ENCODE measurements at regions not wholly inside any gene's neighbourhood (a gene's known extent, or its start where the extent isn't known, plus 50 kb on each side); places are given as distances from the start of the nearest gene placed in this dataset.
"Not testable (repeated sequence)": the region's sequence is repeated elsewhere in the genome, so short reads cannot be mapped to it uniquely, and the experiment has no call there.

DNA sequence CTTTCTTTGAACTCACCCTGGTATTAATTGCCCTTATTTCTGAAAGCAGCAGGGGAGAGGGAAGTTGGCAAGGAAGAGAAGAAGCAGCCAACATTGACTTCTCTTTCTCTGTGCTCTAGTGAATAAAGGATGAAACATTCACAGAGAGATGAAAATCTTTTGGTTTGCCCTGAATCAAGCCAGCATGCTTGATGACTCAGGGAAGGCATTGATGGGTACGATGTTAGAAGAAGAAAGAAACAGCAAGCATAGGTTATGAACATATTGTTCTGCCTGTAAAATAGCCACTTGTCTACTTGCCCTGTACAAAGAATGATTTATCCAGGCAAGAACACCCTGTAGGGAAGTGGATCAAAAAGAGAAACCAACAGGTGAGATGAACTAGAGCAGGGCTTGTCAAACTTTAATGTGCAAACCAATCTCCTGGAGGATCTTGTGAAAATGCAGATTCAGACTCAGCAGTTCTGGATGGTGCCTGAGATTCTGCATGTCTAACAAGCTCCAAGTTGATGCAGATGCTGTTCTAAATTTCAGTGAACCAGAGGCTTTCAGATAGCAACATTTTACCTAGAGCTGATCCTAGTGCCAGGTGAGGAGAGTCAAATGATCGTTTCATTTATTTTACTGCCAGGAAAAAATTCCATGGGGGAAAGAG lies 586.6 kb upstream of the TLE4 start:
- intact Hi-C loops (cut with DNase I; ENCODE audit: low total_unique reads) = no loop called here
- H3K4me3 ChIP-seq (ENCODE audit: low read depth, poor library complexity, severe bottlenecking) = no peak overlapping the region
- DNase-seq (ENCODE audit: low spot score in 2 of 2) = no peak
- 66 to 75% methylated on average over 2 of the region's 2 CpGs for WGBS, 2 donors
- no peak for TF ChIP-seq POLR2A (IDR thresholded peaks at IDR 0.05)
- TF ChIP-seq, protein P1, sequence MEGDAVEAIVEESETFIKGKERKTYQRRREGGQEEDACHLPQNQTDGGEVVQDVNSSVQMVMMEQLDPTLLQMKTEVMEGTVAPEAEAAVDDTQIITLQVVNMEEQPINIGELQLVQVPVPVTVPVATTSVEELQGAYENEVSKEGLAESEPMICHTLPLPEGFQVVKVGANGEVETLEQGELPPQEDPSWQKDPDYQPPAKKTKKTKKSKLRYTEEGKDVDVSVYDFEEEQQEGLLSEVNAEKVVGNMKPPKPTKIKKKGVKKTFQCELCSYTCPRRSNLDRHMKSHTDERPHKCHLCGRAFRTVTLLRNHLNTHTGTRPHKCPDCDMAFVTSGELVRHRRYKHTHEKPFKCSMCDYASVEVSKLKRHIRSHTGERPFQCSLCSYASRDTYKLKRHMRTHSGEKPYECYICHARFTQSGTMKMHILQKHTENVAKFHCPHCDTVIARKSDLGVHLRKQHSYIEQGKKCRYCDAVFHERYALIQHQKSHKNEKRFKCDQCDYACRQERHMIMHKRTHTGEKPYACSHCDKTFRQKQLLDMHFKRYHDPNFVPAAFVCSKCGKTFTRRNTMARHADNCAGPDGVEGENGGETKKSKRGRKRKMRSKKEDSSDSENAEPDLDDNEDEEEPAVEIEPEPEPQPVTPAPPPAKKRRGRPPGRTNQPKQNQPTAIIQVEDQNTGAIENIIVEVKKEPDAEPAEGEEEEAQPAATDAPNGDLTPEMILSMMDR (IDR thresholded peaks at IDR 0.05) = no peak

DNA sequence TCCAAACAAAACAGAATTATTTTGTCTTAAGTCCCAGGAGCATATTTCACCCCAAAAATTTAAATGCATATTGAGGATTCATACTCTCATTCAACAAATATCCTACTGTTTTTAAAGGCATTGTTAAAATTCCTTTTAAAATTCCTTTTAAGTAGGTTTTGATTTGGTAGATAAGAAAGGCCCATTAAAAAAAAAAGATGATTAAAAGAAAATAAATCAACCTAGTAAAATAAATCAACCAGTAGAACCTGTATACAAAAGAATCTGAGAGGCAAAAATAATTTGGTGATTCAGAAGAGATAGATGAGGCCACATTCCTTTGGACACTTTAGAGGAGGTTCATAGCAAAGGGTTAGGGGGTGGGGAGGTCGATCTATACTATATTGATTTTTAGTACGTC lies 585.3 kb upstream of the TLE4 start:
- no peak for DNase-seq (ENCODE audit: low spot score in 2 of 2)
- H3K4me3 ChIP-seq (ENCODE audit: low read depth, poor library complexity, severe bottlenecking) = no peak overlapping the region
- 71 to 80% methylated on average over 2 of the region's 2 CpGs for whole genome bisulfite sequencing, 2 donors
- intact Hi-C loops (cut with DNase I; ENCODE audit: low total_unique reads) = no loop called here
- TF ChIP-seq POLR2A (IDR thresholded peaks at IDR 0.05) = no peak
- TF ChIP-seq, protein P1 (IDR thresholded peaks at IDR 0.05) = no peak

DNA sequence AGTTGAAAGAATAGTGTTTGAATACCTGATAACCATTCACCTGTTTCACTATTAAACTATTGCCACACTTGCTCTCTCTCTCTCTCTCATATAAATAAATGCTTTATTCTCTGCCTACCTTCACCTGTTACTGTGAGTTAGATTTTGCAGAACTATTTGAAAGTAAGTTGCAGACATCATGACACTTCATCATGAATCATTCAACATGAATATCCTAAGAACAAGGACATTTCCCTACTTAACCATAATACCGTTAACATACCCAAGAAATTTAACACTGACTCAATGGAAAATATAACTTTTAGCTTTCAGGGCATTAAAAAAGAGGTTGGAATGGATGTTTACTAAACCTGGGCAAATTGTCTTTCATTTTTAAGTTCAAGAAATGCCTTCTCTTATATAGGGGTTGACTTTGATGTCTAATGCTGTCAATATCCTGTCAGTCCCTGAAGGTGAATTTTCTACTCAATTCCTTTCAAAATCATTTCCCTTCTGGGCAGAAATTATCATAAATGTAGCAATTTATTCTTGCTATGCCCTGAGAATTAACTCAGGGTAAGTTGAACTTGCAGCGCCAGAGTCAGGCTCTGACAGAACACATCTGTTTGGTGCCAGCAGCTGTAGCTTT lies 582.6 kb upstream of the TLE4 start:
- DNase-seq (ENCODE audit: low spot score in 2 of 2) = no peak
- no peak overlapping the region for H3K4me3 ChIP-seq (ENCODE audit: low read depth, poor library complexity, severe bottlenecking)
- intact Hi-C loops (cut with DNase I; ENCODE audit: low total_unique reads) = no loop called here
- 51 to 52% methylated on average over 2 of the region's 2 CpGs for WGBS, 2 donors
- no peak for TF ChIP-seq POLR2A (IDR thresholded peaks at IDR 0.05)
- TF ChIP-seq, protein P1 (IDR thresholded peaks at IDR 0.05) = no peak

DNA sequence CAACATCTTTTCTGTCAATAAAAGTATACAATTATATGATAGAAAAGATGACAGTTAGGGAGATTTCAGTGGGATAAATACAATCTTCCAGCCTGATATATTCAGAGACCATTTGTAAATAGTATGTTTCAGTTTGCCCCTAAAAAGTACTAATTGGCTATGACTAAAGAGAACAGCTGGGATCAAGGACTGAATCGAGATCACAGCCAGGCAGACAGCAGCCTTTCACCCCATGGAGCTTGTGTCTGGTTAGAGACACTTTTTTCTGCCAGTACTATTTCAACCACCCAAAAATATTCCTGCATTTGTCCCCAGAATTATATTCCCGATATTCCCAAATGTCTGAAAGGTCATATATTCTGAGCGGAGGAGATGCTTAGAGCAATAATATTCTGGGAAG lies 577.3 kb upstream of the TLE4 start:
- intact Hi-C loops (cut with DNase I; ENCODE audit: low total_unique reads) = no loop called here
- TF ChIP-seq POLR2A (IDR thresholded peaks at IDR 0.05) = no peak
- TF ChIP-seq, protein P1 (IDR thresholded peaks at IDR 0.05) = no peak
- WGBS, 2 donors = 65 to 75% methylated on average over 3 of the region's 3 CpGs
- no peak for DNase-seq (ENCODE audit: low spot score in 2 of 2)
- H3K4me3 ChIP-seq (ENCODE audit: low read depth, poor library complexity, severe bottlenecking) = no peak overlapping the region

DNA sequence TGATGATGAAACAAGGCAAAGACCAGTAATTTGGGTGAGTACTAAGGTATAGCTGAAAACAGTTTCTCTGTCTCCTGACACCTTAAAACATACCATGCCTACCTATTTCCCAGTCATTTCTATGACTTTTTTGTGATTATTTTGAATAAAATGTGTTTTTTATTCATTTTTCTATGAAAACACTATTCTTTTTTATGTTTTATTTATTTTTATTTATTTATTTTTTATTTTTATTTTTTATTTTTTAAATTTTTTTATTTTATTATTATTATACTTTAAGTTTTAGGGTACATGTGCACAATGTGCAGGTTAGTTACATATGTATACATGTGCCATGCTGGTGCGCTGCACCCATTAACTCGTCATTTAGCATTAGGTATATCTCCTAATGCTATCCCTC lies 576.8 kb upstream of the TLE4 start:
- WGBS, 2 donors = 88 to 90% methylated on average over 2 of the region's 2 CpGs
- H3K4me3 ChIP-seq (ENCODE audit: low read depth, poor library complexity, severe bottlenecking); DNase-seq (ENCODE audit: low spot score in 2 of 2); intact Hi-C loops (cut with DNase I; ENCODE audit: low total_unique reads): not testable (repeated sequence)

DNA sequence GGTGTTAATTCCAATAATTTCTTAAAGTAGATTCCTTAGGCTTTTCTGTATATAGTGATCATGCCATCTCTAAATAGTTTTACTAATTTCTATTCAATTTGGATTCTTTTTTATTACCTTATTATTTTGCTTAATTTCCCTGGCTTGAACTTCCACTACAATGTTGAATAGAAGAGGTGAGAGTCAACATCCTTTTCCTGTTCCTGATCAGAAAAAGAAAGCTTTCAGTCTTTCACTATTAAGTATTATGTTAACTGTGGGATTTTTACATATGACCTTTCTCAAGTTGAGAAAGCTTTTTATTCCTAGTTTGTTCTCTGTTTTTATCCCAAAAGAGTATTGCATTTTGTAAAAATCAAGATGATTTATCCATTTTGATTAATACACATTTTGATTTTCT lies 574.5 kb upstream of the TLE4 start:
- TF ChIP-seq, protein P1 (IDR thresholded peaks at IDR 0.05) = no peak
- no peak for TF ChIP-seq POLR2A (IDR thresholded peaks at IDR 0.05)
- H3K4me3 ChIP-seq (ENCODE audit: low read depth, poor library complexity, severe bottlenecking) = no peak overlapping the region
- no peak for DNase-seq (ENCODE audit: low spot score in 2 of 2)
- intact Hi-C loops (cut with DNase I; ENCODE audit: low total_unique reads) = no loop called here
